Left kidney (tissue), 1 donor: ENCODE measurements at regions not wholly inside any gene's neighbourhood (a gene's known extent, or its start where the extent isn't known, plus 50 kb on each side); places are given as distances from the start of the nearest gene placed in this dataset.
"Not testable (repeated sequence)": the region's sequence is repeated elsewhere in the genome, so short reads cannot be mapped to it uniquely, and the experiment has no call there.

Source experiments
- DNase-seq: peaks from one replicate; pipeline ENCODE4 v3.0.0-alpha.2; 2013

- DNase-seq, result no peak
Measured at GRCh38 chr20:52432740-52433139, 241.2 kb upstream of the ZFP64 start.

DNA sequence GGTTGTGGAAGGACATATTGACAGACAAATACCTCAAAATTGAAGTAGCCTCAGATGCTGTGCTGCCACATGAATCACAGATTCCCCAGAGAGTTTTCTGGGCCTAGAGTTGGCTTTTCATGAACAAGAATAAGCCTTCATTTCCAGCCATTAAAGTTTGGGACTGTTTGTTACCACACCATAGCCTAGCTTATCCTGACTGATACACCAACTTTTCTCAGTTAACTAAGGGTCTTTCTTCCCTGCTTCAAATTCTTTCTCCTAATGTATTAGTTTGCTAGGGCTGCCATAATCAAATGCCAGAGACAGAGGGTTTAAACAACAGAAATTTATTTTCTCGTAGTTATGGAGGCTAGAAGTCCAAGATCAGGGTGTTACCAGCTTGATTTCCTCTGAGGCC, 237.4 kb upstream of the ZFP64 start:
- no peak for DNase-seq

DNA sequence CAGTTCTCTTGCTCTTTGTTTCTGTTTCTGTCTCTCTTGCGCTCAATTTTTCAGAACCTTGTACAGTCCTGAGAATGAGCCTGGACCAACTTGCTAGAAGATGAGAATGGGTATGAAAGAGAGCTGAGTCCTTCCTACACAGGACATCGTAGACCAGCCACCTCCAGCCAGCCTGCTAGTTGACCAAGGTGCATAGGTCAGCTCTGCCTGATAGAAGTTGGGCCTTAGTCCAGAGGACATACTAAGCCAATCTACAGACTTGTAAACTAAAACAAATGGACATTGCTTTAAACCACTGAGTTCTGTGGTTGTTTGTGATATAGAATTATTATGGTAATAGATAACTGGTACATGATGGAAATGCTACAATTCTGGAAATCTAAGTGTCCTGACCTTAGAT, 236.4 kb upstream of the ZFP64 start:
- DNase-seq, result no peak

GRCh38 chr20:52426856-52427255, 235.3 kb upstream of the ZFP64 start:
- no peak for DNase-seq

GRCh38 chr20:52425701-52426100, 234.1 kb upstream of the ZFP64 start:
- no peak for DNase-seq

DNA sequence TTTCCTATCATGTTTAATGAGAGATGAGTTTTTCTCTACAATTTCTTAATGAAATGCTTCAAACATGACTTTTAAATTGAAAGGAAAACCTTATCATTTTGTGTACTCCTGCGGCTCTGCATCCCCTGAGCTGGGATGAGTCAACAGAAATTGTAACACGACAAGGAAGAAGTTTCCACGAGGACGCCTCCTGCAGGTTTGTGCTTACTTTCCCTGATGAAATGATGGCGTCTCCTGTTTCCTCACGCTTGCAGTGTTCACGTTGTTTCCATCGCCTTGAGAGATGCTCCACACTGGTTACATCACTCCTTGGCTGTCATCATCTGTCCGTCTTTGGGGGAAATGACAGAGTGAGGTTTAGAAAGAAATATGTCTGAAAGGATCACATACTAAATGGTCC, 233.7 kb upstream of the ZFP64 start:
- no peak for DNase-seq

DNA sequence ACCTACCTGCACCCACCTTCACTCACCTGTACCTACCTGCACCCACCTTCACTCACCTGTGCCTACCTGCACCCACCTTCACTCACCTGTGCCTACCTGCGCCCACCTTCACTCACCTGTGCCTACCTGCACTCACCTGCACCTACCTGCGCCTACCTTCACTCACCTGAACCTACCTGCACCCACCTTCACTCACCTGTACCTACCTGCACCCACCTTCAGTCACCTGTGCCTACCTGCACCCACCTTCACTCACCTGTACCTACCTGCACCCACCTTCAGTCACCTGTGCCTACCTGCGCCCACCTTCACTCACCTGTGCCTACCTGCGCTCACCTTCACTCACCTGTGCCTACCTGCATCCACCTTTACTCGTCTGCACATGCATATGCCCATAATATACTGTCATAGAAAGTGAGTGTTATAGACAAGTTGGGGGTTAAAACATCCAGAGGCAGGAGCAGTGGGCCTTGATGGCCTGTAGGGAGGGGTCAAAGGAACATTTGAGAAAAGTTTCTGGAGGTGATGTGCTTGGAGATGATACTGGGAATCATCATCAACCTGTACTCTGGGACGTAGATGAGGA, 232.9 kb upstream of the ZFP64 start:
- not testable (repeated sequence) for DNase-seq

DNA sequence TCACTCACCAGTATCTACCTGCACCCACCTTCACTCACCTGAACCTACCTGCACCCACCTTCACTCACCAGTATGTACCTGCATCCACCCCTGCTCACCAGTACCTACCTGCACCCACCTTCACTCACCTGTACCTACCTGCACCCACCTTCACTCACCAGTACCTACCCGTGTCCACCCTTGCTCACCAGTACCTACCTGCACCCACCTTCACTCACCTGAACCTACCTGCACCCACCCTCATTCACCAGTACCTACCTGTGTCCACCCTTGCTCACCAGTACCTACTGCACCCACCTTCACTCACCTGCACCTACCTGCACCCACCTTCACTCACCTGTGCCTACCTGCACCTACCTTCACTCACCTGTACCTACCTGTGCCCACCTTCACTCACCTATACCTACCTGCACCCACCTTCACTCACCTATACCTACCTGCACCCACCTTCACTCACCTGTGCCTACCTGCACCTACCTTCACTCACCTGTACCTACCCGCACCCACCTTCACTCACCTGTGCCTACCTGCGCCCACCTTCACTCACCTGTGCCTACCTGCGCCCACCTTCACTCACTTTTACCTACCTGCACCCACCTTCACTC, 232.1 kb upstream of the ZFP64 start:
- DNase-seq, result not testable (repeated sequence)

DNA sequence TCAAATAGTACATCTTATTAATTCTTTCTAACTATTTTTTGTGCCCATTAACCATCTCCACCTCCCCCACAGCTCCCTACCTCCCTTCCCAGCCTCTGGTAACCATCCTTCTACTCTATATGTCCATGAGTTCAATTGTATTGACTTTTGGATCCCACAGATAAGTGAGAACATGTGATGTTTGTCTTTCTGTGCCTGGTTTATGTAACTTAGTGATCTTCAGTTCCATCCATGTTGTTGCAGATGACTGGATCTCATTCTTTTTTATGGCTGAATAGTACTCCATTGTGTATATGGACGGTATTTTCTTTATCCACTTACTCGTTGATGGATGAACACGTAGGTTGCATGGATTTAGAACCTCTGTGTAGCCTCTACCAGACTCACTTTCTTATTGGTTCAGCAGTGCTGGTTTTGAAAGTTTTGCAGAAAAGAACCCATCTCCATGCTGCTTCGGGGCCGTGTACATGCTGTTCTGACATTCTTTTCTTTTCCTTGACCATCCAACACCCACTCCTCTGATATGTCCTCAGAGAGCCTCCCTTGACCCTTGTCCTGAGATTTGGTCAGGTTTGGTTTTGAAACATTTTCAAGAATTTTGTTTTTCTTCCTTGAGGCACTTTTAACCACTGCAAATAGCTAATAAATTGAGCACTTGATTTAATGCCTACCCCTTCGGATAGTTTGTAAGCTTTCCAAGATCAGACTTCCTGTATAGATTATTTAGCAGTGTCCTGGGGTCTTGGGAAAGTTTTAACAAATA, 231.2 kb upstream of the ZFP64 start:
- DNase-seq, result no peak

GRCh38 chr20:52420805-52421204, 229.2 kb upstream of the ZFP64 start:
- no peak for DNase-seq

DNA sequence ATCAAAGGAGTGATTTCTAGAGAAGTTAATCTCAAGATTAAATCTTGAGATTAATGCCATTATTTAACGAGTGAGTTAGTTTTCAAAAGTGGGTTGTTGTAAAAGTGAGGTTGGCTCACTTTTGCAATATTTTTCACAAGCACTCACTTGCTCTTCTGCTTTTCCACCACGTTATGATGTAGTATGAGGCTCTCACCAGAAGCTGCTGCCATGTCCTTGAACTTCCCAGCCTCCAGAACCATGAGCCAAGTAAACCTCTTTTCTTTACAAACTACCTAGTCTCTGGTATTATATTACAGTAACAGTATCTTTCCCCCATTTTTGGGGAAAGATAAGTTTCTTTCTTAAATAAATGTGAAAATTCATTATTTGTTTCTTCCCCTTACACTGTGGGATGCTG, 227.6 kb upstream of the ZFP64 start:
- DNase-seq, result no peak

- no peak for DNase-seq
Measured at GRCh38 chr20:52416953-52417352, 225.4 kb upstream of the ZFP64 start.

DNA sequence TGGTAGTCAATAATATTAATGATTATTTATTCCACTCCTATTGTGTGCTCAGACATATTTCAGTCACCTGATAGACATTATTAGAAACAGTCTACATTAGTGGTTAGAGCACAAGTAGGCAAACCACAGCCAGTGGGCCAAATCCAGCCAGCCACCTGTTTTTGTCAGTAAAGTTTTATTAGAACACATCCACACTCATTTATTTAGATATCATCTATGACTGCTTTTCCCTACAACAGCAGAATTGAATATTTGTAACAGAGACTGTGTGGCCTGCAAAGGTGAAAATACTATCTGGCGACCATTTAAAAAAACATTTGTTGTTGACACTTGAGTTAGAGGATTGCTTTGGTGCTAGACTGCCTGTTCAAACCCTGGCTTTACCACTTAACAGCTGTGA, 220.0 kb upstream of the ZFP64 start:
- no peak for DNase-seq

DNA sequence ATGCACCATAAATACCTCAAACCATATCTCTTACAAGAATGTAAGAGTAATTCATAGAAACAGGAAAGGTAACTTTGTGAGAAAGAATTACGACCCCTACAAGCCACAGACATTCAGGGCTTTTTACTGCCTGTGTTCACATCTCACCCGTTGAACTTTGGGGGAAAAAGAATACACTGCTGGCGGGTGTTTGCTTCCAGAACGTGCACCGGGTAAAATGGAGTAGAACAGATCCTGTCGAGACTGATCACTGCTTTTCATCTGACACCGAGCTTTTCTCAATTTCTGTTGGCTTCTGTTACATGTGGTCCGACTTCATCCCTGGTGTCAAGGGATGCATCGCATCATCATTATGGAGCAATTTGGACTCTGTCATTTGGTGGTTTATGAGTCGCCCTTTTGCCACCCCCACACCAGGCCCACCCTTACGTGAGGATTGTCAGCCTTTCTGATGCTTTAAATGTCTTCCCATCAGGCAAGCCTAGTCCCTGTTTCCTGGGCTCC, 219.2 kb upstream of the ZFP64 start:
- no peak for DNase-seq

DNA sequence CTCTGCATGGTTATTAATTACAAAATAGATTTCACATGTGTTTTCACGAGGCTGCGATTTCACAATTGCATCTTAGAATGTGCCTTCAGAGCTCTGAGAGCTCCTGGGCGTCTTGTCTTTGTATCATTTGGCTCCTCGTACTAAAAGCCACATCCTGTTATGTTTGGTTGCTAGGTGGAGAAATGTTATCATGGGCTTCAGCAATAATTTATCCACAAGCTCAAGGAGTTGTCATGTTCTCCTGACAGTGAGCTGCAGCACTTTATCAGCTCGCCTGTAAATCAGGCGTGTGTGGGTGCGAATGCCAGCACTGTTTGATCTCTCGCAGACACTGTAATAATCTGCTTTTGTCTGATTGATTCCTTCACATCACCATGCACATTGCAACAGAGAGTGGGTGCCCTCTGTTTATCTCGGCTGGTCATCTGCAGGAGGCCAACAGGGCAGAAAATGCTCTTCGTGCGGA, 218.6 kb upstream of the ZFP64 start:
- DNase-seq, result peak; percentile 36

GRCh38 chr20:52405986-52406385, 214.4 kb upstream of the ZFP64 start:
- DNase-seq, result no peak

GRCh38 chr20:52405417-52405816, 213.8 kb upstream of the ZFP64 start:
- no peak for DNase-seq

DNA sequence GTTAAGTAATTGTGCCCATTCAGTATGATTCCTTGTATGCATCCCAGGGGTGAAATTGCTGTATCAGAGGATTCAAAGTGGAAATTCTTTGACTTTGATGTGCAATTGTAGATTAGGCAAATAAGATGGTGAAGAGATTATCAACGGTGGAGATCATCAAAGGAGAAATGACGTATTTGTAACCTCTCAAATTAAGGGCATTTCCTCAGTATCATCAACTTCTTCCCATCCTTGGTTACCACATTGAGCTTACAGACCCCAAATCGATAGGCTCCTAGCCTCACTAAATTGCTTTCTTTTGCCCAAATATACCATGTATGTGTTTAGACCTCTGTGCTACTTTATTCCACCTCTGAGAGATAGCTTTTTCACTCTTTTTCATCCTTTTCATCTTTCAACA, 213.1 kb upstream of the ZFP64 start:
- DNase-seq, result no peak

- no peak for DNase-seq
Measured at GRCh38 chr20:52402950-52403349, 211.4 kb upstream of the ZFP64 start.

DNA sequence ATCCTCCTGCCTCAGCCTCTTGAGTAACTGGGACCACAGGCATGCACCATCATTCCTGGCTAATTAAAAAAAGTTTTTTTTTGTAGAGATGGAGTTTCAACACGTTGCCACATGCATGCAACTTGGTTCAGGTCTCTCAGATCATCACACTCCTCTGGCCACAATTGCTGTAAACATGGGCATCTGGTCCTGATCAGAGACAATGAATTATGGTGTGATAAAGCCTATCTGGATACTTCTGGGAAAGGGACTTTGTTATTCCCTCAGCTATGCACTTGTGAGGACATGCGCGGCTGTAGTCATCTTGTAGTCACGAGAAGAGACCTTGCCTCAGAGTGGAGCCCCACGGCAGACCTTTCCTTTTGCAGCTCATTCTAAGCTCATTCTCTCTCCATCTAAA, 210.9 kb upstream of the ZFP64 start:
- no peak for DNase-seq

DNA sequence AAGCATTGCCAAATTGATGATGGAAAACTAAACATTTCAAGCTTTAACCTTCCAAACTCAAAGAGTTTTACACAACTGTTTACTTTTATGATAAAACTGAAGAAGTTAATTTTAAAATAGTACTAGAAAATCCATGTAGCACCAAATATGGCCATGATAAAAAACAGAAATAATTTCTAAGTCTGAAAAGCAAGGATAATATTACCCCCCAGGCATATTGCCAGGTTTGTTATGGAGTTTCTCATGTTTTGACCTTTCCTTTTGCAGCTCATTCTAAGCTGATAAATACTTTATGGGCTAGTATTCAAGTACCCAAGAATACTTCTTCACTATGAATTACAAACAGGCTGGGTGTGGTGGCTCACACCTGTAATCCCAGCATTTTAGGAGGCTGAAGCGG, 209.9 kb upstream of the ZFP64 start:
- DNase-seq, result no peak

DNA sequence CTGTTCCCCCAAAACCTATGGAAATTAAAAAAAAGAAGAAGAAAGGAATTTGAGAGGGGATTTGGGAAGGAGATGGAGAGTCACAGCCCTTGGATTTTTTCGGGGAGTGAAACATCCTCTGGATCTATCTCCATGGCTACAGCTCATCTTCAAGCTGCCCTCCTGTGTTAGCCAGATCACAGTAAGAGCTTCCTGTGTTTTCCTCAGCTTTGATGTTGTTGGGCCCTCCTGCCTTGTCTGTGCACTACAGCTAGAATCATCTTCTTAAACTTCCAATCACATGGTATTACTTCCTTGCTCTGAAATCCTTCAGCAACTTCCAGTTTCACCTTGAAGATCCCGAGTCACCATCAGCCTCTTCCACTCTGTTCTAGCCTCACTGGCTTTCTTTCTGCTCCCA, 207.8 kb upstream of the ZFP64 start:
- no peak for DNase-seq

- DNase-seq, result no peak
Measured at GRCh38 chr20:52389606-52390005, 198.0 kb upstream of the ZFP64 start.
